ENCODE measurements at regions not wholly inside any gene's neighbourhood (a gene's known extent, or its start where the extent isn't known, plus 50 kb on each side); places are given as distances from the start of the nearest gene placed in this dataset.

DNA sequence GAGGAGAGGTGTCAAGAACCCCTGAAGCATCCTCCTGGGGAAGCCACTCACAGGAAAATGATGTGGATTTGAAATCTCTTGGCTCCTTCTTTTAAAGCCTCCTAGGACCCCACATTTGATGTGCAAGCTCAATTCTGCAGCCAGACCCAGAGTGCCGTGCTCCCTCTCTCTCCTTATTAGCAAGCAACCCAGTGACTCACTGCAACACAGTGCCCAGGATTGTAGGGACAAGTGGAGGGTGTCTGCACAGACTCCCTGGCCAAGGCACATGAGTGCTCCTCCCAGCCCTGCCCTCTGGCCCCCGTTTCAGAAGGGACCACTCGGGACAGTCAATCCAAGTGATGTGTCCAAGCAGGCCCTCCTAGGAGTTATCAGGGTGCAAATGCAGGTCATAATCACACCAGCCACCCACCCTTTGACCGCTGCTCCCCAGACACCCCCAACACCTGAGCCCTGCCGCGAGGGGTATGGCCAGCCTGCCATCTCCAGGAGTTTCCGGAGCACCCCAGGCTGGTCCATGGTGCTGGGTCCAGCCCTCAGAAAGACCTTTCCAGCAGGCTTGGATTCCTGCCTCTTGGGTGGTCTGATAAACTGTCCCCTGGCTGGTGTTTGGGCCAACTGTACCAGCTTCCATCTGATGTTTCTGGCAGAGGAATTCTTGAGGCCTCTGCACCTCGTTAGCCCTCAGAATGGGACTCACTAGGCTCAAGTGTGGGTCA is 54.5 kb upstream of the CXCL12 start:
- Histone ChIP-seq H3K27me3 (ENCODE audit: low read length) (no peaks in the 10 kb centered on the region), H3K9me3 (ENCODE audit: insufficient read depth, low read length) (no peaks in the 10 kb centered on the region), H3K9me2 (replicated peaks; ENCODE audit: insufficient read depth, low read length) (no peaks in the 10 kb centered on the region), H4K20me1 (ENCODE audit: low read depth, low read length) (no peaks in the 10 kb centered on the region), H3K27ac (ENCODE audit: low read depth, low read length) (no peak overlapping the region), H3K4me3 (ENCODE audit: insufficient read depth, low read length, poor library complexity, severe bottlenecking) (no peak overlapping the region), H3K79me2 (ENCODE audit: insufficient read depth, low read length) (no peaks in the 10 kb centered on the region), H3K36me3 (ENCODE audit: low read length) (no peaks in the 10 kb centered on the region), H2AFZ (ENCODE audit: low read depth, low read length, severe bottlenecking) (no peak overlapping the region), H3F3A (ENCODE audit: insufficient read depth) (no peaks in the 10 kb centered on the region), H3K9ac (ENCODE audit: low read length) (no peak overlapping the region), H3K4me2 (ENCODE audit: low read depth, low read length, poor library complexity, severe bottlenecking) (no peak overlapping the region)
- TF ChIP-seq, protein P1, sequence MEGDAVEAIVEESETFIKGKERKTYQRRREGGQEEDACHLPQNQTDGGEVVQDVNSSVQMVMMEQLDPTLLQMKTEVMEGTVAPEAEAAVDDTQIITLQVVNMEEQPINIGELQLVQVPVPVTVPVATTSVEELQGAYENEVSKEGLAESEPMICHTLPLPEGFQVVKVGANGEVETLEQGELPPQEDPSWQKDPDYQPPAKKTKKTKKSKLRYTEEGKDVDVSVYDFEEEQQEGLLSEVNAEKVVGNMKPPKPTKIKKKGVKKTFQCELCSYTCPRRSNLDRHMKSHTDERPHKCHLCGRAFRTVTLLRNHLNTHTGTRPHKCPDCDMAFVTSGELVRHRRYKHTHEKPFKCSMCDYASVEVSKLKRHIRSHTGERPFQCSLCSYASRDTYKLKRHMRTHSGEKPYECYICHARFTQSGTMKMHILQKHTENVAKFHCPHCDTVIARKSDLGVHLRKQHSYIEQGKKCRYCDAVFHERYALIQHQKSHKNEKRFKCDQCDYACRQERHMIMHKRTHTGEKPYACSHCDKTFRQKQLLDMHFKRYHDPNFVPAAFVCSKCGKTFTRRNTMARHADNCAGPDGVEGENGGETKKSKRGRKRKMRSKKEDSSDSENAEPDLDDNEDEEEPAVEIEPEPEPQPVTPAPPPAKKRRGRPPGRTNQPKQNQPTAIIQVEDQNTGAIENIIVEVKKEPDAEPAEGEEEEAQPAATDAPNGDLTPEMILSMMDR (IDR thresholded peaks at IDR 0.05; ENCODE audit: insufficient read depth, low read length, poor library complexity, severe bottlenecking): no peak
- TF ChIP-seq EZH2phosphoT487 (conservative IDR thresholded peaks at IDR 0.05; ENCODE audit: low read length): no peak

DNA sequence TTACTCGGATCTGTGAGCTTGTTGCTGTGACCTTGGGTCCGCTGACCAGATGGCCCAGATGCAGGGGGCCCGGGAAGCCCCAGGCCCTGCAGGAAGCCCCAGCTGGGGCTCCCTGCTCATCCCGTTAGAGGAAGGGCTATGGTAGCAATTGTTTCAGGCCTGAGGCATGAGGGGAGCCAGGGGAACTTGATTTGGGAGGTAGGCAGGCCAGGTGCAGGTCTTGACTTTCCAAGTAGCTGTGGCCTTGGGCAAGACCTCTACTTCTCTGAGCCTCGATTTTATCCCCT is 55.0 kb upstream of the CXCL12 start:
- no peak overlapping the region for H3K4me2 ChIP-seq (ENCODE audit: low read depth, low read length, poor library complexity, severe bottlenecking)
- H3K79me2 ChIP-seq (ENCODE audit: insufficient read depth, low read length): no peaks in the 10 kb centered on the region
- H3K9ac ChIP-seq (ENCODE audit: low read length): no peak overlapping the region
- H3K4me3 ChIP-seq (ENCODE audit: insufficient read depth, low read length, poor library complexity, severe bottlenecking): no peak overlapping the region
- H3K9me2 ChIP-seq (replicated peaks; ENCODE audit: insufficient read depth, low read length): no peaks in the 10 kb centered on the region
- TF ChIP-seq EZH2phosphoT487 (conservative IDR thresholded peaks at IDR 0.05; ENCODE audit: low read length): no peak
- TF ChIP-seq, protein P1 (IDR thresholded peaks at IDR 0.05; ENCODE audit: insufficient read depth, low read length, poor library complexity, severe bottlenecking): no peak
- H3K36me3 ChIP-seq (ENCODE audit: low read length): no peaks in the 10 kb centered on the region
- no peaks in the 10 kb centered on the region for H3F3A ChIP-seq (ENCODE audit: insufficient read depth)
- H3K9me3 ChIP-seq (ENCODE audit: insufficient read depth, low read length): no peaks in the 10 kb centered on the region
- no peaks in the 10 kb centered on the region for H3K27me3 ChIP-seq (ENCODE audit: low read length)
- H4K20me1 ChIP-seq (ENCODE audit: low read depth, low read length): no peaks in the 10 kb centered on the region
- no peak overlapping the region for H3K27ac ChIP-seq (ENCODE audit: low read depth, low read length)
- H2AFZ ChIP-seq (ENCODE audit: low read depth, low read length, severe bottlenecking): no peak overlapping the region

GRCh38 chr10:44457259-44457658 is 72.4 kb upstream of the CXCL12 start:
- no peaks in the 10 kb centered on the region for H4K20me1 ChIP-seq (ENCODE audit: low read depth, low read length)
- TF ChIP-seq EZH2phosphoT487 (conservative IDR thresholded peaks at IDR 0.05; ENCODE audit: low read length): no peak
- TF ChIP-seq, protein P1 (IDR thresholded peaks at IDR 0.05; ENCODE audit: insufficient read depth, low read length, poor library complexity, severe bottlenecking): no peak
- no peaks in the 10 kb centered on the region for H3F3A ChIP-seq (ENCODE audit: insufficient read depth)
- no peaks in the 10 kb centered on the region for H3K79me2 ChIP-seq (ENCODE audit: insufficient read depth, low read length)
- no peak overlapping the region for H3K27ac ChIP-seq (ENCODE audit: low read depth, low read length)
- no peaks in the 10 kb centered on the region for H3K36me3 ChIP-seq (ENCODE audit: low read length)
- no peaks in the 10 kb centered on the region for H3K9me3 ChIP-seq (ENCODE audit: insufficient read depth, low read length)
- no peaks in the 10 kb centered on the region for H3K9me2 ChIP-seq (replicated peaks; ENCODE audit: insufficient read depth, low read length)
- no peak overlapping the region for H3K9ac ChIP-seq (ENCODE audit: low read length)
- H2AFZ ChIP-seq (ENCODE audit: low read depth, low read length, severe bottlenecking): no peak overlapping the region
- no peaks in the 10 kb centered on the region for H3K27me3 ChIP-seq (ENCODE audit: low read length)
- no peak overlapping the region for H3K4me3 ChIP-seq (ENCODE audit: insufficient read depth, low read length, poor library complexity, severe bottlenecking)
- H3K4me2 ChIP-seq (ENCODE audit: low read depth, low read length, poor library complexity, severe bottlenecking): no peak overlapping the region
